Lower leg skin (tissue), 3 donors: ENCODE measurements at regions not wholly inside any gene's neighbourhood (a gene's known extent, or its start where the extent isn't known, plus 50 kb on each side); places are given as distances from the start of the nearest gene placed in this dataset.

ENCODE experiments used
- POLR2A ChIP-seq, 2 donors: fragments of 450-650 bp; IDR thresholded peaks; one replicate each; pipeline ENCODE4 v1.6.1; 2016 to 2017; ENCODE audit warnings: antibody characterized with exemption in 2 of 2, mild to moderate bottlenecking in 1 of 2, moderate library complexity in 1 of 2
- TF ChIP-seq, protein P1 (sequence below), 3 donors: fragments of 450-650 bp; IDR thresholded peaks; one replicate each; pipeline ENCODE4 v1.5.1; 2016; ENCODE audit warnings: antibody characterized with exemption in 3 of 3, mild to moderate bottlenecking in 3 of 3, moderate library complexity in 2 of 3

DNA sequence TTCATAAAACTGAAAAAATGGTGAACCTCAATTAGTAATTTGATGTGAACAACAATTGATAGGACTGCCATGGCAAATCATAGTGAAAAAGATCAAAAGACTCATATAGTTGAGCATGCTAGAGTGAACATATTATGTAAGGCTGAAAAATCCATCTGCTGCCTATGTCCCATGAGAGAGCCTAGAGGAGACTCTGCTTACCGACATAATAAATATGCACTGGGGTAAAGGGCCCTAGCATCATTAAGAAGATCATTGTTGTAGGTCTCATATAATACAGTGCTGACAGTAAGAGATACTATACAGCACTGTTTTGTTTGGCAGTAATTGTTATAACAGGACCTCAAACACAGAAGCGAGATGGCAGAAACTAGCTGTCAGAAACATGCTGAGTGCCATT, 229.0 kb downstream of the PABPC4L start:
- TF ChIP-seq POLR2A (IDR thresholded peaks at IDR 0.05), result no peak
- TF ChIP-seq, protein P1, sequence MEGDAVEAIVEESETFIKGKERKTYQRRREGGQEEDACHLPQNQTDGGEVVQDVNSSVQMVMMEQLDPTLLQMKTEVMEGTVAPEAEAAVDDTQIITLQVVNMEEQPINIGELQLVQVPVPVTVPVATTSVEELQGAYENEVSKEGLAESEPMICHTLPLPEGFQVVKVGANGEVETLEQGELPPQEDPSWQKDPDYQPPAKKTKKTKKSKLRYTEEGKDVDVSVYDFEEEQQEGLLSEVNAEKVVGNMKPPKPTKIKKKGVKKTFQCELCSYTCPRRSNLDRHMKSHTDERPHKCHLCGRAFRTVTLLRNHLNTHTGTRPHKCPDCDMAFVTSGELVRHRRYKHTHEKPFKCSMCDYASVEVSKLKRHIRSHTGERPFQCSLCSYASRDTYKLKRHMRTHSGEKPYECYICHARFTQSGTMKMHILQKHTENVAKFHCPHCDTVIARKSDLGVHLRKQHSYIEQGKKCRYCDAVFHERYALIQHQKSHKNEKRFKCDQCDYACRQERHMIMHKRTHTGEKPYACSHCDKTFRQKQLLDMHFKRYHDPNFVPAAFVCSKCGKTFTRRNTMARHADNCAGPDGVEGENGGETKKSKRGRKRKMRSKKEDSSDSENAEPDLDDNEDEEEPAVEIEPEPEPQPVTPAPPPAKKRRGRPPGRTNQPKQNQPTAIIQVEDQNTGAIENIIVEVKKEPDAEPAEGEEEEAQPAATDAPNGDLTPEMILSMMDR (IDR thresholded peaks at IDR 0.05), result no peak
